ENCODE measurements at regions not wholly inside any gene's neighbourhood (a gene's known extent, or its start where the extent isn't known, plus 50 kb on each side); places are given as distances from the start of the nearest gene placed in this dataset.

DNA sequence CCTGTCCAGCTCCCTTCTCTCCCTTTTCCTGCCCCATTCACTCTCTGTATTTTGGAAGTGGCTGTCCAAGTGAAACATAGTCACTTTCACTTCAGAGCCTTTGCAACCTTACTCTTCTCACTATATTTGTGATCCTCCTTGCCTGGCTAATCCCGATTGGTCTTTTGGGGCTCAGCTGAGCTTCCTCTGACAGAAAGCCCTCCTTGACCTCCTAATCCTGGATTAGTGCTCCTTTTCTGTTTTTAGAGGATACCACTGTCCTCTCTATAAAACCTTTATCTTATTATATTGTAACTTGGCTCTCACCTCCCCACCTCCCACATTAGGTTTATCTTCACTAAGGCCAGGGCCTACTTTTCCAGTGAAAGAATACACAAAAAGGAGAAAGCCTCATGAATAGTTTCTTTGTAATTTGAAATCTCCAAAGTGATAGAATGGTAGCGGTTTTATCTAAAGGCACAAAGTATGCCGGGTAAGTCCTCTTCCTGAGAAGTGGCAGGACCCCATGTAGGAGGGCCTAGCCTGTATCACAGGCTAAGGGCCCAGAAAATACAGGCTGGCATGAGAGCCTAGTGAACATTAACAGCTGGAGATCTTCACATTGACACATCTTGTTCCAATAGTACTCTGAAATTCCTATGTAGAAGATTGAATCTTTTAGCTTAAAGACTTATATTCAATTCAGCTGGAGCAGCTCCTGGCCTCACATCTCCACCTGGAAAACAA lies 83.1 kb upstream of the GAREM1 start:
- no peak for TF ChIP-seq TAF1 (IDR thresholded peaks at IDR 0.05; ENCODE audit: borderline replicate concordance, insufficient read depth, low read length)
- no peak for TF ChIP-seq POLR2AphosphoS5 (IDR thresholded peaks at IDR 0.05; ENCODE audit: low read depth, low read length)
- TF ChIP-seq, protein P1, sequence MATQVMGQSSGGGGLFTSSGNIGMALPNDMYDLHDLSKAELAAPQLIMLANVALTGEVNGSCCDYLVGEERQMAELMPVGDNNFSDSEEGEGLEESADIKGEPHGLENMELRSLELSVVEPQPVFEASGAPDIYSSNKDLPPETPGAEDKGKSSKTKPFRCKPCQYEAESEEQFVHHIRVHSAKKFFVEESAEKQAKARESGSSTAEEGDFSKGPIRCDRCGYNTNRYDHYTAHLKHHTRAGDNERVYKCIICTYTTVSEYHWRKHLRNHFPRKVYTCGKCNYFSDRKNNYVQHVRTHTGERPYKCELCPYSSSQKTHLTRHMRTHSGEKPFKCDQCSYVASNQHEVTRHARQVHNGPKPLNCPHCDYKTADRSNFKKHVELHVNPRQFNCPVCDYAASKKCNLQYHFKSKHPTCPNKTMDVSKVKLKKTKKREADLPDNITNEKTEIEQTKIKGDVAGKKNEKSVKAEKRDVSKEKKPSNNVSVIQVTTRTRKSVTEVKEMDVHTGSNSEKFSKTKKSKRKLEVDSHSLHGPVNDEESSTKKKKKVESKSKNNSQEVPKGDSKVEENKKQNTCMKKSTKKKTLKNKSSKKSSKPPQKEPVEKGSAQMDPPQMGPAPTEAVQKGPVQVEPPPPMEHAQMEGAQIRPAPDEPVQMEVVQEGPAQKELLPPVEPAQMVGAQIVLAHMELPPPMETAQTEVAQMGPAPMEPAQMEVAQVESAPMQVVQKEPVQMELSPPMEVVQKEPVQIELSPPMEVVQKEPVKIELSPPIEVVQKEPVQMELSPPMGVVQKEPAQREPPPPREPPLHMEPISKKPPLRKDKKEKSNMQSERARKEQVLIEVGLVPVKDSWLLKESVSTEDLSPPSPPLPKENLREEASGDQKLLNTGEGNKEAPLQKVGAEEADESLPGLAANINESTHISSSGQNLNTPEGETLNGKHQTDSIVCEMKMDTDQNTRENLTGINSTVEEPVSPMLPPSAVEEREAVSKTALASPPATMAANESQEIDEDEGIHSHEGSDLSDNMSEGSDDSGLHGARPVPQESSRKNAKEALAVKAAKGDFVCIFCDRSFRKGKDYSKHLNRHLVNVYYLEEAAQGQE (IDR thresholded peaks at IDR 0.05; ENCODE audit: insufficient read depth in 1 of 2, low read depth in 2 of 2, low read length in 2 of 2), result no peak
- no peak for TF ChIP-seq SIN3A (IDR thresholded peaks at IDR 0.05; ENCODE audit: borderline replicate concordance, insufficient read depth, low read length)
